ENCODE measurements at regions not wholly inside any gene's neighbourhood (a gene's known extent, or its start where the extent isn't known, plus 50 kb on each side); places are given as distances from the start of the nearest gene placed in this dataset.

- WGBS (ENCODE audit: insufficient coverage, insufficient replicate concordance, low lambda C conversion rate, missing lambda C conversion rate) = 33% methylated on average over 5 of the region's 5 CpGs
- no peak overlapping the region for H3K4me2 ChIP-seq (ENCODE audit: control insufficient read depth, insufficient read depth)
- POLR2A ChIA-PET = no interaction called here
- in situ Hi-C loops (cut with MboI) (no loop called here), intact Hi-C loops (cut with micrococcal nuclease; ENCODE audit: unreplicated experiment) (no loop called here)
- no peak overlapping the region for H3K9ac ChIP-seq (ENCODE audit: control insufficient read depth, insufficient read depth, low read length)
- no peaks in the 10 kb centered on the region for H3K79me2 ChIP-seq (ENCODE audit: control insufficient read depth, insufficient read depth, low read length)
- RAD21 ChIA-PET (ENCODE audit: unreplicated experiment) = no interaction called here
- H3K4me1 ChIP-seq (ENCODE audit: control insufficient read depth, insufficient read depth, low read length) = no peaks in the 10 kb centered on the region
- CTCF ChIA-PET = interaction anchor here (0.6 kb wide), 1 partner anchor 10 kb away, joined by 3 read pairs; no protein-coding TSS in a partner anchor
- no peak for ATAC-seq
- H2AFZ ChIP-seq (ENCODE audit: control insufficient read depth, low read depth, low read length) = no peak overlapping the region
- no peak overlapping the region for H3K4me3 ChIP-seq
- BruUV-seq (replicated peaks) = no TSS peak
- no peak for FAIRE-seq
- H3K9me3 ChIP-seq (replicated peaks; ENCODE audit: control insufficient read depth, insufficient read depth, low read length) = no peaks in the 10 kb centered on the region
- no peaks in the 10 kb centered on the region for H3K36me3 ChIP-seq (ENCODE audit: control insufficient read depth in 2 of 2, insufficient read depth in 2 of 2, low read length in 1 of 2)
- no peak for DNase-seq (ENCODE audit: low read depth, low spot score)
- TF ChIP-seq ZNF592 (IDR thresholded peaks at IDR 0.05) = no peak
- no peak for TF ChIP-seq BCL11A (IDR thresholded peaks at IDR 0.05; ENCODE audit: low read depth, low read length)
- TF ChIP-seq STAT3 (IDR thresholded peaks at IDR 0.05; ENCODE audit: low read depth, low read length) = no peak
- no peak for TF ChIP-seq NFIC (IDR thresholded peaks at IDR 0.05; ENCODE audit: low read depth, low read length)
- no peak for TF ChIP-seq RUNX3 (IDR thresholded peaks at IDR 0.05; ENCODE audit: low read length)
- TF ChIP-seq STAT1 (conservative IDR thresholded peaks at IDR 0.05) = no peak
- no peak for TF ChIP-seq MEF2B (IDR thresholded peaks at IDR 0.05; ENCODE audit: partially characterized antibody, poor library complexity, severe bottlenecking)
- no peak for TF ChIP-seq FOXK2 (IDR thresholded peaks at IDR 0.05)
- no peak for TF ChIP-seq IKZF2 (IDR thresholded peaks at IDR 0.05)
- TF ChIP-seq RELB (IDR thresholded peaks at IDR 0.05; ENCODE audit: low read depth) = no peak
- TF ChIP-seq TARDBP (IDR thresholded peaks at IDR 0.05; ENCODE audit: borderline replicate concordance) = no peak
- TF ChIP-seq RFX5 (IDR thresholded peaks at IDR 0.05; ENCODE audit: low read depth, low read length) = no peak
- TF ChIP-seq ZNF217 (IDR thresholded peaks at IDR 0.05) = no peak
- no peak for TF ChIP-seq RB1 (IDR thresholded peaks at IDR 0.05; ENCODE audit: borderline replicate concordance)
- TF ChIP-seq KAT2A (conservative IDR thresholded peaks at IDR 0.05; ENCODE audit: control insufficient read depth, low read depth, low read length) = no peak
- TF ChIP-seq ZBTB4 (CRISPR knock-in tag; IDR thresholded peaks at IDR 0.05) = no peak
- SMC1A ChIA-PET (ENCODE audit: uncharacterized antibody, unreplicated experiment) = no interaction called here
- H3K27ac ChIP-seq (ENCODE audit: control insufficient read depth, insufficient read depth) = no peak overlapping the region
- H3K27me3 ChIP-seq (replicated peaks in 1 of 2; ENCODE audit: control insufficient read depth in 2 of 2, insufficient read depth in 2 of 2, low read length in 1 of 2) = no peaks in the 10 kb centered on the region
- no peaks in the 10 kb centered on the region for H4K20me1 ChIP-seq (ENCODE audit: control insufficient read depth, insufficient read depth)
These were observed 257.8 kb upstream of the PCDH15 start for GRCh38 chr10:55058800-55059199.
